ENCODE measurements at regions not wholly inside any gene's neighbourhood (a gene's known extent, or its start where the extent isn't known, plus 50 kb on each side); places are given as distances from the start of the nearest gene placed in this dataset.

DNA sequence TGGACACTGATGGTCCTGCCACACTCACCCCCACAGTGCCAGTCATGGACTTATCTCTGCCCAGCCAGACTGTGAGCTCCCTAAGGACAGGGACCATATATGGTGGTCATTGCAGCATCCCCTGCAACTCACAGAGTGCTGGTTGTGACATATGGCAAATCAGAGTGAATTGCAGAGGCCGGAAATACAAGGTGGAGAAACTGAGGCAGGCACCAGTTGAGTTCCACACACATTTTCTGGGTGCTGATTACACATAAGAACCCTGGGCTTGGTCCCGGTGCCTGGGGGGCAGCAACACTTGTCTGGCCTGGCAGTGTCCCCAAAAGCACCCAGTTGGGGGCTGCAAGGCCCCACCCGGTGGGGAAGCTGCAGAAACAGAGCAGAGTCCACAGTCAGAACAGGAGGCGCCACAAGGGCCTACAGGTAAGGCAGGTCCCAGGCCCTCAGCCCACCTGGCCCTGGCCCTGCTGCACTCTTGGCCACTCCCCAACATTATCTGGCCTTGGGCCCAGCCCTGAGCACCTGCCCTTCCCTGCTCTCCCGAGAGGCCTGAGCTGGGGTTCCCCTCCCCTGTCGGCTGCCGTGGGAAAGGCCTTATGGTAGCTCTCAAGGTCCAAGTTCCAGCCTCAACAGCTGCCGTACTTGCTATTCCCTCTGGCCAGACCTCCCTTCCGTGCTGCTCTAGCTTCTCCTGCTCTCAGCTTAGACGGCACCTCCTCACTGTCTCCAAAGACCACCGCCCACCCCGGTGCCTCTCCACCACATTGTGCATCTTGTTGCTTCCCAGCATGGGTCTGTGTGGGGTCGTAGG lies 140.8 kb upstream of the PTPN1 start:
- DNase-seq (ENCODE audit: low read depth): no peak
- H3K4me3 ChIP-seq (ENCODE audit: low read depth, low read length): no peak overlapping the region
- TF ChIP-seq CTCF (conservative IDR thresholded peaks at IDR 0.05; ENCODE audit: low read depth, low read length): no peak

DNA sequence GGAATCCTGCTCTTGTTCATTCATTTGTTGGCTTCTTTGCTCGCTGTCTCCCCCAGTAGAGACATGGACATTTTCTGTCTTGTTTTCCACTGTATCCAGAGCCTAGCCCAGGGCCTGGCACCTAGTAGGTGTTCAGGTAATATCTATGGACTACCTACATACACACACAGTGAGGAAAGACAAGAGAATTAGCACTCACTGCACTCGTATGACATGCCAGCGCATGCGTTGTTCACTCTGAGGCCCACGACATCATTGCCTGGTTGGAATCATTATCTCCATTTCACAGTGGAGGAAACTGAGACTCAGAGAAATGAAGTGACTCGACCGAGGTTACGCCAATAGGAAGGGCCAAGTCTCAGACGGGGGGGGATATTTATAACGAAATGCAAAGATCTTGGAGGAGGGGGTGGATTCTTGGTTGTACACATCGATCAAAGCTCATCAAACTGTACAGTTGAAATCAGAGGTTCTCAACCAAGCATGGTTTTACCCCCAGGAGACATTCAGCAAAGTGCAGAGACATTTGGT lies 140.1 kb upstream of the PTPN1 start:
- DNase-seq (ENCODE audit: low read depth): no peak
- no peak for TF ChIP-seq CTCF (conservative IDR thresholded peaks at IDR 0.05; ENCODE audit: low read depth, low read length)
- H3K4me3 ChIP-seq (ENCODE audit: low read depth, low read length): no peak overlapping the region

GRCh38 chr20:50371878-50372769 lies 138.1 kb upstream of the PTPN1 start:
- H3K4me3 ChIP-seq (ENCODE audit: low read depth, low read length): no peak overlapping the region
- no peak for DNase-seq (ENCODE audit: low read depth)

GRCh38 chr20:50372770-50373088 lies 137.5 kb upstream of the PTPN1 start:
- no peak for DNase-seq (ENCODE audit: low read depth)
- TF ChIP-seq CTCF (conservative IDR thresholded peaks at IDR 0.05; ENCODE audit: low read depth, low read length): no peak
- no peak overlapping the region for H3K4me3 ChIP-seq (ENCODE audit: low read depth, low read length)

More at GRCh38 chr20:50371878-50372769, 138.1 kb upstream of the PTPN1 start:
- TF ChIP-seq CTCF (conservative IDR thresholded peaks at IDR 0.05; ENCODE audit: low read depth, low read length): no peak

DNA sequence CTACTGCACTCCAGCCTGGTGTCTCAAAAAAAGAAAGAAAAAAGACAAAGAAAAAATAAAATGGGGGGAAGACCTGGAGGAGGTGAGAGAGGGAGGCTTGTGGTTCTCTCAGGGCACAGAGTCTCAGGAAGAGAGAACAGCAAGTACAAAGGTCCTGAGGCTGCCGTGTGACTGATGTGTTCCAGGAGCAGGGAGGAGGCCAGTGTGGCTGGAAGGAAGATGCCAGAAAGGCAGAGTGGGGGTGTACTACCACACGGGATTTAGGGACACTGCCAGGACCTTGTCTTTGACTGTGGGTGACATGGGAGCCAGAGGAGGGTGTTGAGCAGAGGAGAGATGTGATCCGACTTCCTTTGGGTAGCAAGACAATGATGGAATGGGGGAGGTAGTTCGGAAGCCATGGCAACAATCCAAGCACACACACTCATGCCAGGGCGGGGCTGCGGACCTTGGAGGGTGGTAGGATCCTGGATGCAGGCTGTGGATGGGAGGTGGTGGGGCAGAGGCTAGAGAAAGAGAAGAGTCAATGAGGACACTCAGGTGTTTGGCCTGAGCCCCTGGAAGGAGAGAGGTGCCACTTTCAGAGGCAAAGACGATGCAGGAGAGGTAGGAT lies 136.4 kb upstream of the PTPN1 start:
- H3K4me3 ChIP-seq (ENCODE audit: low read depth, low read length): no peak overlapping the region
- DNase-seq (ENCODE audit: low read depth): no peak
- no peak for TF ChIP-seq CTCF (conservative IDR thresholded peaks at IDR 0.05; ENCODE audit: low read depth, low read length)

DNA sequence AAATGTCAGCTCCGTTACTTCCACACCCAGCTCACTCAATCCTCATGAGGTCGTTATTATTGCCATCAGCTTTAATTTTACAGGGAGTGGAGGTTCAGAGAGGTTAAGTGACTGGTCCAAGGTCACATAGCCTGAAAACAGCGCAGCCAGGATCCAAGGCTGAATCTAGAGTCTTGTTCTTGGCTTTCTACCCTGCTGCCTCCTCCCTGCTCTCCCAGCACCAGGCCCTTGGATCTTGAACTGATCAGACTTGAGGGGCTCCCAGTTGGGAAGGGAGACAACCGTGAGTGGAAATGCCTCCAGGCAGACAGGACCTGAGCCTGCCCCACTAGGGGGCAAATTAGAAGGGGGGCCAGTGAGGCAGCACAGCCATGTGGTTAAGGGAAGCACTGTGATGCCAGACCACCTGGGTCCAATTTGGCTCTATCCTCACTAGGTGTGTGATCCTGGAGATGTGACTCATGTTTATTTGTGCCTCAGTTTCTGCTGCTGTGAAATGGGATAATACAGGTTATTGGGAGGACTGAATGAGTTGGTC lies 135.6 kb upstream of the PTPN1 start:
- no peak for TF ChIP-seq CTCF (conservative IDR thresholded peaks at IDR 0.05; ENCODE audit: low read depth, low read length)
- DNase-seq (ENCODE audit: low read depth): no peak
- no peak overlapping the region for H3K4me3 ChIP-seq (ENCODE audit: low read depth, low read length)

Data from choroid plexus epithelial cell (primary cell).